Anterior cingulate cortex (tissue), 58 donors: ENCODE measurements at regions not wholly inside any gene's neighbourhood (a gene's known extent, or its start where the extent isn't known, plus 50 kb on each side); places are given as distances from the start of the nearest gene placed in this dataset.
A peak's percentile ranks its signal among the peaks of the same experiment; 100 is the strongest.
"Not testable (repeated sequence)": the region's sequence is repeated elsewhere in the genome, so short reads cannot be mapped to it uniquely, and the experiment has no call there.

Experiments used
- DNase-seq, 58 donors: peaks; one replicate each; lab custom pipeline; 2025; lab: John Stamatoyannopoulos, UW

DNA sequence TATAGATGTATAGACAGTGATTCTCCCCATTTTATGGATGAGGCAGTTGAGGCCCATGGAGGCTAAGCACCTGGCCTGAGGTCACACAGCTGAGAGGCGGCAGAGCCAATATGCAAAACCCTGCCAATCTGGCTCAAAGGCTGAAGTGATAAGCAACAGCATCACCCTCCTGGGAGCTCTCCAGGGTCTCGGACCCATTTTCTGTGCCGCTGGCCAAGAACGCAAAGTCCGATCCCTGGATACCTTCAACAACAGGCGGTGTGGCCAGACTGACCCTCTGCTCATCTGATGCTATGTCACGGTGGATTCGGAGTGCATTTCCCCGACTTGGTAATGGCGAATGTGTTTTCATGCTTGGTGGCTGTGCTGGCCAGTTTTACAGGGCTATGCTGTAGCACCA, 595.0 kb downstream of the TBC1D22A start:
- DNase-seq = no peak

DNA sequence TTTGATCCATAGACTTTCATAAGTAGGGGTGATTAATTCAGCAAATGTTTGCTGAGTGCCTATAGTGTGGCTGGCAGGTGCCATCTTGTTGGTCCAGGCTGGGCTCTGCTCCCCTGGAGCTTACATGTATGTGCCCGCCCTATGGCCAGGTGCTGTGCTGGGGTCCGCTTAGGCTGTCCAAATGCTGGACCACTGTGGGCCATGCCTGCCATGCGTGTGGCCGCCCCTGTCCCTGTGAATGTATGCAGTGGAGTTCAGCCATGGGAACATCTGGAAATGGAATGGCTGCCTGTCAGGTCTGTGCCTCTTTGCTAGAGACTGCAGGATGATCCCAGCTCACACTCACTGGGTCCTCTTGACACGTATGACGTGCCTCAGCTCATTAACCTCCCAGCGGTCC, 594.6 kb downstream of the TBC1D22A start:
- no peak for DNase-seq

DNA sequence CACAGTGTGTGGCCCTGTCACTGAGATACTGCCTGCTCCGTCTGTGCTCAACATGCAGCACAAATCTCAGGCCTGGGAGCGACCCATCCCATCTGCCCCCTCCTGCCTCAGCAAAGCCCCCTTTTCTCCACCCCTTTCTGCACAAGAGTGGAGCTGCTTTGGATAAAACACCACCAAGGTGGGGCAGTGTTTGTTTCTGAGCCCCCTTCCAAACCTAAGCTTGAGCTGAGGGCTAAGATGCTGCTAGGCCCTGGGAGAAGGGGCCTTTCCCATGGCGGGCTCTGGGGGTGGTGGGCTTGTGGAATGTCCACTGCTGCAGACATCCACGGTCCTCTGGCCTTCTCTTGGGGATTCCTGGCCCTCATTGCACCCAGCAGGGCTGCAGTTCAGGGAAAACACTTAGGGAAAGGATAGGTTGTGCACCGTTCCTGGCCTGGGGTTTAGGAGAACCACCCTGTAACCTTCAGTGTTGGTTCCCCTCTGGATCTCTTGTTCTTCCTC, 594.1 kb downstream of the TBC1D22A start:
- DNase-seq = no peak

DNA sequence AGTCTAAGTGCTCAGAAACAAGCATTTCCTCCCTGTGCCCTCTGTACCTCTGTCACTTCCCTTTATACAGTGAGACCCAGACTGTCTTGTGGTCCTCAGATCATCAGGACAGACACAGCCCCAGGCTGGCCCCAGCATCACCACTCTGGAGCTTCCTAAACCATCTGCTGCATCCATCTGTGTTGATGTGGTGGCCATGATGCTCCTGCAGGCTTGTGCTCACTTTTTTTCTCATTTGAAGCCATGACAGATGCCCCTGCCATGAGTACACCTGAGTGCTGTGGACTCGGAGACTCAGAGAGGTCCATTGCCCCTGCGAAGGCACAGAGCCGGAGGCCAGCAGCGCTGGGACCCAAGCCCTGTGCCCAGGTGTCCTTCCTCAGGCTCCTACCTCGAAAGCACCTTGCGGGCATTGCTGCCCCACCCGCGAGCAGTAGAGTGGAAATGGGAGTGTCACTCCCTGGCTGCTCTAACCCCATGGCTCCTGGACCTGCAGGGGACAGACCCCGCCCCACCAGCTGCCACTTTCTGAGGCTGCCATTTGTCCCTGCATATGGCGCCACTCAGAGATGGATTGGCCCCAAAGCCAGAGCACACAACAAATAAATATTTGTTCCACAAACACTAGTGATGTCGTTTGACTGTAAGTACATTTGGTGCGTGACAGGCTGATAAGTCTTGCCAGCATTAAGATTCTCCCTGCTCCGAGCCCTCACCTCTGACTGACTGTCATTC, 593.5 kb downstream of the TBC1D22A start:
- DNase-seq = no peak

DNA sequence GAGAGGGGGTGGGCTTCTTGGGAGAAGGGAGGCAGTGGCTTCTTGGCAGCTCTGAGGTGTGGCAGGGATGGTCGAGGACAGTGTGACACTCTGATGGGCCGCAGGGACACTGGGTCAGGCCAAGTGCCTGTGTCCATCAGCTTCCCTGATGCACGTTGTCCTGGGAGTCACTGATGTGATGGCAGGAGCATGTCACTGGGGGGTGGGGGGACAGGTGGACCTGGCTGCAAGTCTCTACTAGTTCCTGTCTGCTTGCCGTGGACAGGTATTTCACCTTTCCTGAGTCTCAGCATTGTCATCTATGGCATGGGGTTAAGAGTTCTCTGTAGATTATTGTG, 592.9 kb downstream of the TBC1D22A start:
- DNase-seq = no peak

DNA sequence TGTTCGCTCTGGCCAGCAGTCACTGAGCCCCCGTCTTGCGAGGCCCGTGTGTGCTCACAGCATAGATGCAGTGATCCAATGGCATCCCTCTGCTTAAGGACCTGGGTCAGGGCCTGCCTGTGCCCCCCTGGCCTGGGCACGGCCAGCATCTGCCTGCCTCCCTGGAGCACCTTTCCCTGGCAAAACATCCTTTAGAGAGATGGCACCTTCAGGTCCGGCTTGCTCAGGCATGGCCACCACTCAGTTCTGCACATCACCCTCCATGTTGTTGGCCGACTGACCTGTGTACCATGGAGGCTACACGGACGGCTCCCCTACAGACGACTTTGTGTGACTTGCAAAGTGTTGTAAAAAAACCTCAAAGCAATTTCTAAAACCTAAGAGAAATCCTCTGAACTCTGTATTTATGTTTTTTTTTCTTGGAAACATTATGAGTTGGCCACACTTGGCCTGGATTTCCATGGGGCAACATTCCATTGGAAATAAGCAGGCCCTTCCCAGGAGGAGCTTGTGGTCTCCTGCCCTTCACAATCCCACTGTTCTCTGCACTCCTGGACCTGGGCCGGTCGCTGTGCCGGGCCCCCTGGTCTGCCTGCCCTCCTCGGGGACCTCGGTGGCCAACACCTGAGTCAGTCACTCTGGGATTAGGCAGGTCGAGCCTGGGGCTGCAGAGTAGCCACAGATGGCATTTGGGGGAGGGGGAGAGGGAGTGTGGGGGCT, 592.4 kb downstream of the TBC1D22A start:
- no peak for DNase-seq

DNA sequence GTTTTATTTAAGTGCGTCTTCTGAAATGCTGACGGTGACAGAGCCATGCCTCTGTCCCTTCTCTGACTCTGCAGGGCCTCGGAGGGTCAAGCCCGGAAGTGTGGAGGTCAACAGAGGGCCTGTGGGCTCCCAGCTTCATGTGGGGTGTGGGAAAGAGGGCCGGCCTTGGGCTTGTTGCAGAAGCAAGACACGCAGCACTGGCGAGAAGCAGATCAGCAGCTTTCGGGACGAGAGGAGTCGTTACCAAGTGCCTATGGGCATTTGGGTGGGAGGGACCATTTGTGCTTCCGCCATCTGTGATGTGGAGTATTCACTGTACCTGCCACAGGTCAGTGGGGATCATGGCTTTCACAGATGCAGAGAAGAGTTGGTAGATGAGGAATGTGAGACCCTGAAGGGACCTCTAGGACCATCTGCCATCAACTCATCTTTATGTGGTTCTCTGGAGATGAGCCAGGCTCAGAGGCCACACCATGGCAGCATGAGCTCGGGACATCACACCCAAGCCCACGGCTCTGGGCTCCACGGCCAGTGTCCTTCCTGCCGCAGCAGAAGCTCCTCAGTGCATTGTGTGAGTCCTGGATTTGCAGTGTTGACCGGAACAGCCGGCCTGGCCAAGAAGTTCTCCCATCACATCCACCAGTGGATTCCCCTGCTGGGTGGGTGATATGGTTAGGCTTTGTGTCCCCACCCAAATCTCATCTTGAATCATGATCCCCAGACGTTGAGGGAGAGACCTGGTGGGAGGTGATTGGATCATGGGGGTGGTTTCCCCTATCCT, 590.7 kb downstream of the TBC1D22A start:
- DNase-seq = no peak

DNA sequence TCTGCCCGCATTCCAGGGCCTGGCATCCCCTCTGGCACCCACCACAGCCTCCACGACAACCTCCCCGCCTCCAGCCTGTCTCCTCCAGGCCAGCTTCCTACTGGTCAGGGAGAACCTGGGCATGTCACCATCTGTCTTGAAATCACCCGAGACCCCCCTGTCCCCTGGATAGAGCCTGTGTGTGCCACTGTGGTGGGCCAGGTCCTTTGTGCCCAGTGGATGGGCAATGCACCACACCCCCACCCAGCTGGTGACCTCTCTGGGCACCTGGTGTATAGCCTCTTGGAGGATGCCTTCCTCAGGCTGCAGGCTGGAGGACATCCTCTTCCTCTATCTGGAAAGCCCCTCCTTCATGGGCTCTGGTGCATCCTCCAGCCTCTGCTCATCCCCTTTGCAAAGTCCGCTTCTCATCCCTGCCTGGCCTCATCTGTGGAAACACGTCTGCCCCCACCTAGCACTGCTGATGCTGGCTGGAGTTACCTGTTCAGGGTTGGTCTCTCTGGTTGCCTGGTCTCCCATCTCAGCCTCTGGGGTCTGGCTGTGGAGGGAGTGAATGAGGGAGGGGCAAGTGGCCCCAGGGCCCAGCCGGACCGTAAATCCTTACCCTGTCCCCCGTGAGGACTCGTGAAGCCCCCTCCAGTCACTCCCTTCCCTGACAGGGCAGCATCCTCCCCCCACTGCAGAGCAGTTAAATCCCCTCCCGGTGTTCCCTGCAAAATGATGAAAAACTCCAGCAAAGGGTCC, 589.6 kb downstream of the TBC1D22A start:
- DNase-seq = no peak

DNA sequence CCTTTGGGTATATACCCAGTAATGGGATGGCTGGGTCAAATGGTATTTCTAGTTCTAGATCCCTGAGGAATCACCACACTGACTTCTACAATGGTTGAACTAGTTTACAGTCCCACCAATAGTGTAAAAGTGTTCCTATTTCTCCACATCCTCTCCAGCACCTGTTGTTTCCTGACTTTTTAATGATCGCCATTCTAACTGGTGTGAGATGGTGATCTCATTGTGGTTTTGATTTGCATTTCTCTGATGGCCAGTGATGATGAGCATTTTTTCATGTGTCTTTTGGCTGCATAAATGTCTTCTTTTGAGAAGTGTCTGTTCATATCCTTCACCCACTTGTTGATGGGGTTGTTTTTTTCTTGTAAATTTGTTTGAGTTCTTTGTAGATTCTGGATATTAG, 583.8 kb downstream of the TBC1D22A start:
- not testable (repeated sequence) for DNase-seq

DNA sequence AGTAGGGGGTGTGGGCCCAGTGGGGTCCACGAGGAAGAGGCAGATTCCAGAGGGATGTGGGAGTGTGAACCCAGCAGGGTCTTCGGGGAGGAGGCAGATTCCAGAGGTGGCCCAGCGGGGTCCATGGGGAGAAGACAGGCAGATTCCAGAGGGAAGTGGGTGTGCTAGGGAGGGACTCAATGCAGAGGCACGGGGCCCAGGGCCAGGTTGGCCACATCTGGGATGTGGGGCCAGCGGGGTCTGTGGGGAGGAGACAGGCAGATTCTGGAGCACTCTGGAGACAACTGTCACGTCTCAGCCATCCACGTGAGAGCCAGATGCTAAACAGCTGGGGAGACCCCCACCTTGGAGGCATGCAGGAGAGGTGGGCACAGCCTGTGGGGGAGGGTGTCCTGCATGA, 582.6 kb downstream of the TBC1D22A start:
- no peak for DNase-seq

DNA sequence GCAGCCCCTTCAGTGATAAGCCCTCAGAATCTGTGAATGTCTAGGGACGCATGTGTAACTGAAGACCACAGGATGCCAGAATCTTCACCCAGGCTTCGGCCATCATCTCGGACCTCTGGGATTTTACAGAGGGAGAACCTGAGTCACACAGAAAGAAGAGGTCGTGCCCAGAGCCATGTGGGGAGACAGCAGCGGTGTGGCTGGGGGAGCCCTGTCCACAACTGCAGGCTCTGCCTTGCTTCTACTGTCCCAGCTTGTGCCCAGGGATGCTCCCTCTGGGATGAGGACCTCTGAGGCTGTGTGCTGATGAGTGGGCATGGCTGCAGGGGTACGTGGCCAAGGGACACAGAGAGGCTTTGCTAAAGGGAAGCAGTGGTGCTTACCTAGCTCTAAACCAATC, 582.0 kb downstream of the TBC1D22A start:
- no peak for DNase-seq

DNA sequence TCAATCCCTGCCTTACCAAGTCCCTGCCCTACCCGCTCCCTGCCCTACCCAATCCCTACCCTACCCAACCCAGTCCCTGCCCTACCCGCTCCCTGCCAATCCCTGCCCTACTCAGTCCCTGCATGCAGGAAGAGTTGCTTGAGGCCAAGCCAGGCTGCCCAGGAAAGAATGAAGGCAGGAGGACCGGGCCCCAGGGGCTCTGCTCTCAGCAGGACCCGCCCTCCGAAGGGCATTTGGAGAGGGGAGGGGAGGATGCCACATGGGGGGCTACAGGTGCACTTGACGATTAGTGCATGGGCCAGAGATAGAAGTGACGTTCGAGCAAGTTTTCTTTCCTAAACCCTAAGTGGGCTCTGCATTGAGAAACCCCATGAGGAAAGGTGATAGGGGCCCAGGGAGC, 581.2 kb downstream of the TBC1D22A start:
- no peak for DNase-seq

DNA sequence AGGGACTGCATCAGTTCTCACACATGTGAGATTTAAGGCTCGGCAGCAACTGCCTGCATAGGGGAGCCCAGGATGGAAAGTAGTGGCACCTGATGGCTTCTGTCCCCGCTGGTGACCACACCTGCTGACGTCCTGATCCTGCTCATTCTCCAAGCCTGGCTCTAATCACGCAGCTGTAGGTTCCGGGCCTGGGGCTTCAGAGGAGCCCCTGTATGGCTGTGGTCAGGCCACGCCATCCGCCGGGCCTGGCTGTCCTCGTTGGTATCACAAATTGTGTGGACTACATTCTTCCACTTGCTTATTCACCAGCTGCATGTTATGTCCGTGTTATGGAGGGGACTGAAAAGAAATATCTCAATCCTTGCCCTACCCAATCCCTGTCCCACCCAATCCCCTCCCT, 580.0 kb downstream of the TBC1D22A start:
- no peak for DNase-seq

DNA sequence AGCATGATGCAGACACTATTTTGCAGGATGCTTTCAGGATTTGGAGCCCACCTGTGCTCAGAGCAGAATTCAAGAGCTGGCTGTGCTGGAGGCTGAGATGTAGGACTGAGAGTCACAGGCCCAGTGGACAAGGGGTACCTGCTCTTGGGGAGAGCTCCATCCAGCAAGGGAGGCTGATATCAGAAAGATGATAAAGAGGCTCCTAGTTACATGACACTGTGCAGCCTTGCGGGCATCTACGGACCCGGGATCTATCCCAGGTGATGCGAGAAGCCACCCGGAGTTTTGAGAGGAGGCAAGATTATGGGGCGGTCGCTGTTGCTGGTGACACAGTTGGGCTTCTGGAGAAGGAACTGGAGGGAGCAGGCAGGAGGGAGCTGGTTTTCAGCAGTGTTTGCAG, 579.0 kb downstream of the TBC1D22A start:
- DNase-seq = no peak

DNA sequence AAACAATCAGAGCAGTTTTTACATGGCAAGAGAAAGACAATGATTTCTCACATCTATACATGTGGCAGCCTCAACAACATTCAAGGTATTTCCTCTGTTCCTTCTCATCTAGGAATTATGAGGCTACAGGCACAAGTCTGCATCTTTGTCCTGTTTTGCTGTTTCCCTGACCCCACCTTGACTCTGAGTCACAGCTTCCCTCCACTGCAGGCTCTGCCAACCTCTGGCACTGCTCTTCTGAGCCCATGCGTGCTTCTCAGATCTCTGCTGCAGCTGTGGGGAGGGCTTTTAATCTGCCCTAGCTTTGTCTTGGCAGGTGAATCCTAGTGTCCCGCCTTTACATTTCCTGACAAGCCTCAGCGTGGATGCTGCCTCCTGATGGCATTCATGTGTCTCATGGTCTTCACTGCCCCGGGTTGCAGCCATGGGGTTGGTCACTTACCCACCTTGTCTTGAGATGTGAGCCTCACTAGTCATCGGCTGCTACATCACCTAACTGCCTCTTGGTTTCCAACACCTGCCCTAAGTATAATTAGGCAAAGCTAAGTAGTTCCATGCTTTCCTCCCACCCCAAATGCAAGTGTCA, 578.5 kb downstream of the TBC1D22A start:
- no peak for DNase-seq

DNA sequence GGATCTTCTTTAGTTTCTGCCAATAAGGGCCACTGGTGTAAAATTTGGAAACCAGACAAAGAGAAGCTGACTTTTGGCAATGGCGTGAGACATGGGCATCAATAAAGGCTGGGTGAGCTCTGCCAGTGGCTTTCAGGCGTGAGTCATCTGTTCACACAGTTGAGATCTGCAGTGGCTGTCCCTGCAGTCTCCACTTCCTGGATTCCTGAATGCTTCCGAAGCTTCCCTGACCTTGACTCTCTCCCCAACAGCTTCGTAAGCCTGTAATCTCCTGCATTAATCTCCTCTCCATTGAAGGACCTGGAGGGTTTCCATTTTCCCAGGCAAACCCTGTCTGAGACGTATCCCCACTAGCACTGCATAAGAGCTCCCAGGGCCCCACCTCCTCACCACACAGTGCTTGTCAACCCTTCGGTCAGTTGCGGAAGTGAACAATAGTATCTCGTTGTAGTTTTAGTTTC, 574.7 kb downstream of the TBC1D22A start:
- peak in 12 of 58 donors; percentile 7 to 51 (median 18) for DNase-seq

DNA sequence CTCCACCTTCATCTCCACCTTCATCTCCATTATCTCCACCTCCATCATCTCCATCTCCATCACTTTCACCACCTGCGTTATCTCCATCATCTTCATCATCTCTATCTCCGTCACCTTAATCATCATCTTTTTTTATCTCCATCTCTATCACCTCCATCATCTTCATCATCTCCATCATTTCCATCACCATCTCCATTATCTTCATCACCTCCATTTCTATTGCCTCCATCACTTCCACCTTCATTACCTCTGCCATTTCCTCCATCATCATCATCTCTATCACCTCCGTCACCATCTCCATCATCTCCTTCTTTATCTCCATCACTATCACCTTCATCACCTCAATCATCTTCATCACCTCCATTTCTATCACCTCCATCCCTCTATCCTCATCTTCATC, 573.5 kb downstream of the TBC1D22A start:
- no peak for DNase-seq

DNA sequence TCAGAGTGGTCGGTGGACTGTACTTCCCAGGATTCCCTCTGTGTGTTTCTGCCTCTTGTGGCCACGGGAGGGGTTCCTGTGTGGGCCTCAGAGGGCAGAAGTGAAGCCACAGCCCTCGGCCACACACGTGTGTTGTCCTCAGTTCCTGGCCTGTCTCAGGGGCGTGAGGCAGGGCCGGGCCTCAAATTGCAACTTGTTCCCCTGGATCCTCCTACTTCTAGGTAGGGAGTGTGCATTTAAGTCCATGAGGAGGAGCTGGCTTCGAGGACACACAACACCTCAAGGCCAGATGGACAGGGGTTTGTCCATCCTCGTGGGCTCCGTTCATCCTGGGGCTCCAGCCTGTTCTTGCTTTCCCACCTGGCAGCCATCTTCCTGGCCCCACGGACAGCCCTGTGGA, 573.0 kb downstream of the TBC1D22A start:
- DNase-seq = no peak

DNA sequence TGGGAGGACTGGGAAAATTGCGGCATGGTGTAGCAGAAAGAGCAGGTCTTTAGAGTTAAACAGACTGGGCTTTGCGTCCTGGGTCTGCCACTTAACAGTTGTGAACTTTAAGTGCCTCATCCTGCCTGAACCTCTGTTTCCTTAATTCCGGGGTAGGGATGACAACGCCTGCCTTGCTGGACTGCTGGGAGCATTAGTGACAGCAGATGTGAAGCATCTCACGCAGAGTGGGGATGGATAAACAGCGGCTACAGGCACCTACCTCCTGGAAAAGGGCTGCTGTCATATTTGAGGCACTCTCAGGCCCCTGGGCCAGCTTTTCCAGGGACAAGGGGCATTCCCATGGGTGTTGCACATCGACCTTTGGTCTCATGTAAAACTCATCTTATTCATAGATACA, 572.2 kb downstream of the TBC1D22A start:
- no peak for DNase-seq

DNA sequence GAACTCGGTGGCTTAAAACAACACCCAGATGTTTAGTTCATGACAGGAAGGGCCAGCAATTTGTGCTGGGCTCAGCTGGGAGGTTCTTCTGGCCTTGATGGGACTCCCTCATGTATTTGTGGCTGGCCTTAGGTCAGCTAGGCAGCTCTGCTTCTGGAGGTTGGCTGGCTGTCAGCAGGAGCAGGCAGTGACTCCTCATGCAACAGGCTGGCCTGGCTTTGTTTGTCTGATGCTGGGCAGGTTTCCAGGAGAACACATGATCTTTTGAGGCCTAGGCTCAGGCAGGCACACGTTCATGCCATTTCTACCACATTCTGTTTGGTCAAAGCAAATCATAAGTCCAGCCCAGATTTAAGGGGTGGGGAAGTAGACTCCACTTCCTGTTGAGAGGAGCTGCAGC, 571.2 kb downstream of the TBC1D22A start:
- DNase-seq = peak in 1 of 58 donors; percentile 7
